K562 (cell line): ENCODE measurements at regions not wholly inside any gene's neighbourhood (a gene's known extent, or its start where the extent isn't known, plus 50 kb on each side); places are given as distances from the start of the nearest gene placed in this dataset.

Experiments
- ARID3A ChIP-seq: IDR thresholded peaks from 2 replicates; pipeline ENCODE4 v1.6.1; 2012; ENCODE audit warnings: low read depth, low read length, improper control_type of control experiment, borderline replicate concordance
- BRF2 ChIP-seq: IDR thresholded peaks from 3 replicates; pipeline ENCODE4 v1.6.1; 2011; ENCODE audit warnings: borderline replicate concordance, mild to moderate bottlenecking; ENCODE audit not compliant: insufficient read length, insufficient read depth
- DIDO1 ChIP-seq: fragments of 450-650 bp; IDR thresholded peaks from 2 replicates; pipeline ENCODE4 v1.6.1; 2016; ENCODE audit warnings: low read depth, missing biosample characterization, missing genetic modification characterization
- FOXM1 ChIP-seq, 2 experiments: fragments of 450-650 bp in 1 of 2; sonication (generic) in 1 of 2; formaldehyde crosslinking in 1 of 2; IDR thresholded peaks; 2 replicates each; pipeline versions ENCODE4 v1.6.1 to v1.9.0; 2017 to 2022; ENCODE audit warnings: low read depth in 2 of 2, mild to moderate bottlenecking in 2 of 2, missing genetic modification reagents in 1 of 2, moderate library complexity in 1 of 2
- GTF2A2 ChIP-seq: IDR thresholded peaks from 2 replicates; pipeline ENCODE4 v1.6.1; 2016; ENCODE audit warnings: mild to moderate bottlenecking, missing genetic modification characterization, missing compliant biosample characterization
- NFYB ChIP-seq: IDR thresholded peaks from 2 replicates; pipeline ENCODE4 v1.6.1; 2011; ENCODE audit warnings: mild to moderate bottlenecking, moderate library complexity; ENCODE audit not compliant: insufficient read length; ENCODE audit errors: extremely low read depth
- PRPF4 ChIP-seq: fragments of 200-400 bp; formaldehyde crosslinking; IDR thresholded peaks from one replicate; pipeline ENCODE4 v1.6.1; 2017; ENCODE audit warnings: low read length, low read depth, mild to moderate bottlenecking; ENCODE audit not compliant: insufficient read depth, poor library complexity, severe bottlenecking
- RBM17 ChIP-seq: fragments of 200-400 bp; formaldehyde crosslinking; IDR thresholded peaks from 2 replicates; pipeline ENCODE4 v1.6.1; 2017; ENCODE audit warnings: low read depth, mild to moderate bottlenecking, low read length, borderline replicate concordance
- RERE ChIP-seq: sonication (generic); formaldehyde crosslinking; IDR thresholded peaks from 2 replicates; pipeline ENCODE4 v1.8.0; 2023; ENCODE audit warnings: missing genetic modification reagents, mild to moderate bottlenecking, borderline replicate concordance
- RFX5 ChIP-seq: IDR thresholded peaks from 2 replicates; pipeline ENCODE4 v1.6.1; 2011; ENCODE audit warnings: low read depth, mild to moderate bottlenecking, improper control_type of control experiment, low read length
- RNF219 ChIP-seq: fragments of 250-450 bp; sonication (Bioruptor Pico); IDR thresholded peaks from 2 replicates; pipeline ENCODE4 v1.5.0; 2022; ENCODE audit warnings: mild to moderate bottlenecking
- STAT5A ChIP-seq: IDR thresholded peaks from 2 replicates; pipeline ENCODE4 v1.6.1; 2012; ENCODE audit warnings: low read length, inconsistent platforms, borderline replicate concordance
- XRCC4 ChIP-seq: IDR thresholded peaks from one replicate; pipeline ENCODE4 v1.6.1; 2011; ENCODE audit not compliant: insufficient read depth, insufficient read length; ENCODE audit errors: extremely low read depth
- ZNF263 ChIP-seq: sonication (generic); formaldehyde crosslinking; IDR thresholded peaks from 2 replicates; pipeline ENCODE4 v1.8.0; 2022; ENCODE audit warnings: mild to moderate bottlenecking, missing genetic modification reagents, borderline replicate concordance

GRCh38 chr2:17133052-17133671 is 385.1 kb downstream of the RAD51AP2 start (continued):
- TF ChIP-seq ARID3A (no peak), RNF219 (CRISPR knock-in tag) (no peak), NFYB (no peak), FOXM1 (IDR thresholded peaks at IDR 0.05; ENCODE audit: low read depth) (peak; percentile 64; the same call in 1 of the 2 replicates), FOXM1 (CRISPR knock-in tag; IDR thresholded peaks at IDR 0.05; ENCODE audit: low read depth) (no peak), PRPF4 (no peak), STAT5A (peak; percentile 79), RFX5 (no peak), XRCC4 (no peak), DIDO1 (no peak), RBM17 (no peak), RERE (no peak), BRF2 (no peak), GTF2A2 (tag) (no peak), ZNF263 (CRISPR knock-in tag) (no peak)
